DOHH2 (cell line): ENCODE measurements at regions not wholly inside any gene's neighbourhood (a gene's known extent, or its start where the extent isn't known, plus 50 kb on each side); places are given as distances from the start of the nearest gene placed in this dataset.

Experiments used
- EZH2phosphoT487 ChIP-seq: fragments of 200-600 bp; sonication (generic); IDR thresholded peaks from 2 replicates; pipeline ENCODE4 v1.6.1; 2017; ENCODE audit warnings: borderline replicate concordance, mild to moderate bottlenecking, antibody characterized with exemption, low read length, moderate library complexity, mixed read lengths
- TF ChIP-seq, protein P1 (sequence below): fragments of 200-600 bp; sonication (generic); IDR thresholded peaks from one replicate; pipeline ENCODE4 v1.5.1; 2014; ENCODE audit warnings: antibody characterized with exemption, mild to moderate bottlenecking, low read depth, low read length; ENCODE audit not compliant: poor library complexity, severe bottlenecking

DNA sequence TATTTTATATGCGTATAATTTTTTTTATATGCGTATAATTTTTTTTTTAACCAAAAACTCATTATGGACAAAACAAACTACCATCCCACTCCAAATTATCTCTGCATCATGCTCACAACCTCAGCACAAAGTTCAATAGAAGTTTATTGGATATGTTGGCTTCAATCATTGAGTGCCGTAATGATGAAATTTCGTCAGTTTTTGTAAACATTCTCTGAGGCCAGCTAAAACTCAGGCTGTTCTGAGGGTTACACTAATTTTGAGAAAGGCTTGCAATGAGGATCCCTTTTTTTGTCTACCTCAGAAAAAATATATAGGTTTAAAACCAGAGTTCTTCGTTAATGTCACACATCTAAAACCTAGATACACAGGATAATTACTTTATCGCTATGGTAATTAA is 1253.2 kb downstream of the EFNA5 start:
- TF ChIP-seq, protein P1, sequence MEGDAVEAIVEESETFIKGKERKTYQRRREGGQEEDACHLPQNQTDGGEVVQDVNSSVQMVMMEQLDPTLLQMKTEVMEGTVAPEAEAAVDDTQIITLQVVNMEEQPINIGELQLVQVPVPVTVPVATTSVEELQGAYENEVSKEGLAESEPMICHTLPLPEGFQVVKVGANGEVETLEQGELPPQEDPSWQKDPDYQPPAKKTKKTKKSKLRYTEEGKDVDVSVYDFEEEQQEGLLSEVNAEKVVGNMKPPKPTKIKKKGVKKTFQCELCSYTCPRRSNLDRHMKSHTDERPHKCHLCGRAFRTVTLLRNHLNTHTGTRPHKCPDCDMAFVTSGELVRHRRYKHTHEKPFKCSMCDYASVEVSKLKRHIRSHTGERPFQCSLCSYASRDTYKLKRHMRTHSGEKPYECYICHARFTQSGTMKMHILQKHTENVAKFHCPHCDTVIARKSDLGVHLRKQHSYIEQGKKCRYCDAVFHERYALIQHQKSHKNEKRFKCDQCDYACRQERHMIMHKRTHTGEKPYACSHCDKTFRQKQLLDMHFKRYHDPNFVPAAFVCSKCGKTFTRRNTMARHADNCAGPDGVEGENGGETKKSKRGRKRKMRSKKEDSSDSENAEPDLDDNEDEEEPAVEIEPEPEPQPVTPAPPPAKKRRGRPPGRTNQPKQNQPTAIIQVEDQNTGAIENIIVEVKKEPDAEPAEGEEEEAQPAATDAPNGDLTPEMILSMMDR = no peak
- no peak for TF ChIP-seq EZH2phosphoT487
